A673 (cell line): ENCODE measurements at regions not wholly inside any gene's neighbourhood (a gene's known extent, or its start where the extent isn't known, plus 50 kb on each side); places are given as distances from the start of the nearest gene placed in this dataset.

ENCODE experiments used
- EZH2 ChIP-seq: fragments of 200-600 bp; sonication (generic); IDR thresholded peaks from 2 replicates; pipeline ENCODE4 v1.6.1; 2017; ENCODE audit warnings: borderline replicate concordance, low read depth, mild to moderate bottlenecking, mixed read lengths, antibody characterized with exemption, low read length; ENCODE audit not compliant: poor library complexity, severe bottlenecking
- TF ChIP-seq, protein P1 (sequence below): fragments of 300-800, 200-600 bp; sonication (generic); conservative IDR thresholded peaks from 2 replicates; pipeline ENCODE4 v1.5.1; 2017; ENCODE audit warnings: low read depth, mild to moderate bottlenecking, antibody characterized with exemption, low read length, moderate library complexity, mixed read lengths

DNA sequence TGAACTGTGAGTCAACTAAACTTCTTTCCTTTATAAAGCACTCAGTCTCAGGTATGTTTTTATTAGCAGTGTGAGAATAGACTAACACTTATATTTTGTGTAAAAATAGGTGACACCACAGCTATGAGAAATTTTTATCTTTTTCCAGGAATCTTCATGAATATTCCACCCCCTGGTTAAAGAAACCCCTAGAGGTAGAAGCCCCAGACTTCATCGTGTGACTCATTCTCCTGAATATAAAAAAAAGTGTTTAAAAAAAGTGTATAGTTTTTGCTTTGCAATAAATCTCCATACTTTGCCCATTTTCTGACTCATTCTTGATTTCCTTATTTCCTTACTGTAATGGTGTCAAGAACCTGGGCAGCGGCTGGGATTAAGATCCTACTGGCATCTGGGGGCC, 667.6 kb upstream of the CELF2 start:
- TF ChIP-seq, protein P1, sequence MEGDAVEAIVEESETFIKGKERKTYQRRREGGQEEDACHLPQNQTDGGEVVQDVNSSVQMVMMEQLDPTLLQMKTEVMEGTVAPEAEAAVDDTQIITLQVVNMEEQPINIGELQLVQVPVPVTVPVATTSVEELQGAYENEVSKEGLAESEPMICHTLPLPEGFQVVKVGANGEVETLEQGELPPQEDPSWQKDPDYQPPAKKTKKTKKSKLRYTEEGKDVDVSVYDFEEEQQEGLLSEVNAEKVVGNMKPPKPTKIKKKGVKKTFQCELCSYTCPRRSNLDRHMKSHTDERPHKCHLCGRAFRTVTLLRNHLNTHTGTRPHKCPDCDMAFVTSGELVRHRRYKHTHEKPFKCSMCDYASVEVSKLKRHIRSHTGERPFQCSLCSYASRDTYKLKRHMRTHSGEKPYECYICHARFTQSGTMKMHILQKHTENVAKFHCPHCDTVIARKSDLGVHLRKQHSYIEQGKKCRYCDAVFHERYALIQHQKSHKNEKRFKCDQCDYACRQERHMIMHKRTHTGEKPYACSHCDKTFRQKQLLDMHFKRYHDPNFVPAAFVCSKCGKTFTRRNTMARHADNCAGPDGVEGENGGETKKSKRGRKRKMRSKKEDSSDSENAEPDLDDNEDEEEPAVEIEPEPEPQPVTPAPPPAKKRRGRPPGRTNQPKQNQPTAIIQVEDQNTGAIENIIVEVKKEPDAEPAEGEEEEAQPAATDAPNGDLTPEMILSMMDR = no peak
- no peak for TF ChIP-seq EZH2
